Uterus (tissue), 2 donors: ENCODE measurements at regions not wholly inside any gene's neighbourhood (a gene's known extent, or its start where the extent isn't known, plus 50 kb on each side); places are given as distances from the start of the nearest gene placed in this dataset.

Experiments
- CTCF ChIP-seq, 4 experiments: fragments of 200-600 bp in 2 of 4; fragments of 450-650 bp in 2 of 4; sonication (generic) in 2 of 4; IDR thresholded peaks; one replicate each; pipeline ENCODE4 v1.5.1; 2016 to 2019; ENCODE audit warnings: antibody characterized with exemption in 4 of 4, mild to moderate bottlenecking in 2 of 4, moderate library complexity in 1 of 4
- POLR2A ChIP-seq, 2 donors: fragments of 450-650 bp; IDR thresholded peaks; one replicate each; pipeline ENCODE4 v1.6.1; 2016; ENCODE audit warnings: antibody characterized with exemption in 2 of 2, mild to moderate bottlenecking in 1 of 2, moderate library complexity in 1 of 2

GRCh38 chr6:140785926-140786325 is 1346.8 kb upstream of the GJE1 start:
- TF ChIP-seq CTCF (IDR thresholded peaks at IDR 0.05) (no peak), POLR2A (IDR thresholded peaks at IDR 0.05) (no peak)
